A673 (cell line): ENCODE measurements at regions not wholly inside any gene's neighbourhood (a gene's known extent, or its start where the extent isn't known, plus 50 kb on each side); places are given as distances from the start of the nearest gene placed in this dataset.

ENCODE experiments used
- BruUV-seq: library from RNA; stranded (reverse); fragments of 400-500 nt; replicated peaks from 2 replicates; lab custom pipeline; 2021; lab: Mats Ljungman, UMichigan
- CTCF ChIA-PET: fragments of 300-600 bp; sonication (Branson Sonifier 250); formaldehyde crosslinking; loops from one replicate; lab custom pipeline; 2022; ENCODE audit warnings: antibody characterized with exemption; lab: Charles Lee
- POLR2A ChIA-PET: fragments of 300-600 bp; sonication (Branson Sonifier 250); formaldehyde crosslinking; loops from one replicate; lab custom pipeline; 2022; ENCODE audit warnings: antibody characterized with exemption; ENCODE audit not compliant: low non-redundant PET; lab: Charles Lee
- DNase-seq: peaks from one replicate; pipeline ENCODE4 v3.0.0-alpha.2; 2015; ENCODE audit warnings: low spot score
- H3K27ac ChIP-seq: fragments of 200-600 bp; sonication (generic); 2 replicates; pipeline ENCODE4 v1.5.1; 2016; ENCODE audit warnings: mixed run types, low read depth, mild to moderate bottlenecking, mixed read lengths, antibody characterized with exemption, low read length; ENCODE audit not compliant: poor library complexity, severe bottlenecking
- H3K27me3 ChIP-seq: fragments of 200-600 bp; sonication (generic); replicated peaks from 2 replicates; pipeline ENCODE4 v1.6.1; 2017; ENCODE audit warnings: mixed run types, low read depth, mild to moderate bottlenecking, mixed read lengths, antibody characterized with exemption, low read length; ENCODE audit not compliant: insufficient read depth, poor library complexity
- H3K36me3 ChIP-seq: fragments of 200-600 bp; sonication (generic); 2 replicates; pipeline ENCODE4 v1.6.1; 2016; ENCODE audit warnings: mixed run types, mild to moderate bottlenecking, mixed read lengths, antibody characterized with exemption, low read length; ENCODE audit not compliant: insufficient read depth, poor library complexity, severe bottlenecking
- H3K4me1 ChIP-seq: fragments of 200-600 bp; sonication (generic); 2 replicates; pipeline ENCODE4 v1.6.1; 2017; ENCODE audit warnings: mixed run types, mild to moderate bottlenecking, mixed read lengths, antibody characterized with exemption, low read length; ENCODE audit not compliant: insufficient read depth, poor library complexity, severe bottlenecking
- H3K4me3 ChIP-seq: fragments of 200-600 bp; sonication (generic); 2 replicates; pipeline ENCODE4 v1.5.1; 2016; ENCODE audit warnings: low read depth, mixed run types, mild to moderate bottlenecking, mixed read lengths, low read length; ENCODE audit not compliant: poor library complexity, severe bottlenecking
- H3K9me3 ChIP-seq: fragments of 200-600 bp; sonication (generic); 2 replicates; pipeline ENCODE4 v1.6.1; 2016; ENCODE audit warnings: mixed run types, low read depth, mild to moderate bottlenecking, mixed read lengths, antibody characterized with exemption, low read length; ENCODE audit not compliant: poor library complexity, severe bottlenecking
- EZH2 ChIP-seq: fragments of 200-600 bp; sonication (generic); IDR thresholded peaks from 2 replicates; pipeline ENCODE4 v1.6.1; 2017; ENCODE audit warnings: borderline replicate concordance, low read depth, mild to moderate bottlenecking, mixed read lengths, antibody characterized with exemption, low read length; ENCODE audit not compliant: poor library complexity, severe bottlenecking
- intact Hi-C: fragments of 100-400 bp; cut with micrococcal nuclease; formaldehyde crosslinking; loops from one replicate; pipeline ENCODE4 v1.10.0; 2022; ENCODE audit not compliant: unreplicated experiment
- TF ChIP-seq, protein P1 (sequence below): fragments of 300-800, 200-600 bp; sonication (generic); conservative IDR thresholded peaks from 2 replicates; pipeline ENCODE4 v1.5.1; 2017; ENCODE audit warnings: low read depth, mild to moderate bottlenecking, antibody characterized with exemption, low read length, moderate library complexity, mixed read lengths

DNA sequence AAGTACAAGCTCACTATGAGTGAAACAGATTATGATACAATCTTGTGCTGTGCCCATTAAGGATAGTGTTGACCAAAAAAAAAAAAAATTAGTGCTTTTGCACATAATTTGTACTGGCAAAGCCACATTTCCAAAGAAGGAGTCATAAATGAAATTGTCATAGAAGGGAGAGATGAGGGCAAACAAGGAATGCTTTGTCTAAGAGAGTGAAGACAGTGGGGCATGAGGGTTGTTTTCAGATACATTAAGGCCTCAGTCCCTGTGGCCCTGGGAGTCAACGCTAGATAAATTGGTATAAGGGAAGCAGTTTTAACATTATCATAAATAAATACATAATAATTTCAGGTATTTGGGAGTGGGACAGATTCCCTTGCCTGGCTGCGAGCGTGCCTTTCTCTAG is 267.5 kb upstream of the PRKCQ start:
- H3K9me3 ChIP-seq = no peaks in the 10 kb centered on the region
- no peak overlapping the region for H3K27ac ChIP-seq
- H3K4me3 ChIP-seq = no peak overlapping the region
- H3K27me3 ChIP-seq = peaks cover 14% of the 10 kb centered on the region
- DNase-seq = no peak
- intact Hi-C loops = loop anchor here (10.0 kb wide), 1 partner anchor 567 kb away; the partner anchor contains the start of gene SFMBT2
- no peaks in the 10 kb centered on the region for H3K4me1 ChIP-seq
- TF ChIP-seq, protein P1, sequence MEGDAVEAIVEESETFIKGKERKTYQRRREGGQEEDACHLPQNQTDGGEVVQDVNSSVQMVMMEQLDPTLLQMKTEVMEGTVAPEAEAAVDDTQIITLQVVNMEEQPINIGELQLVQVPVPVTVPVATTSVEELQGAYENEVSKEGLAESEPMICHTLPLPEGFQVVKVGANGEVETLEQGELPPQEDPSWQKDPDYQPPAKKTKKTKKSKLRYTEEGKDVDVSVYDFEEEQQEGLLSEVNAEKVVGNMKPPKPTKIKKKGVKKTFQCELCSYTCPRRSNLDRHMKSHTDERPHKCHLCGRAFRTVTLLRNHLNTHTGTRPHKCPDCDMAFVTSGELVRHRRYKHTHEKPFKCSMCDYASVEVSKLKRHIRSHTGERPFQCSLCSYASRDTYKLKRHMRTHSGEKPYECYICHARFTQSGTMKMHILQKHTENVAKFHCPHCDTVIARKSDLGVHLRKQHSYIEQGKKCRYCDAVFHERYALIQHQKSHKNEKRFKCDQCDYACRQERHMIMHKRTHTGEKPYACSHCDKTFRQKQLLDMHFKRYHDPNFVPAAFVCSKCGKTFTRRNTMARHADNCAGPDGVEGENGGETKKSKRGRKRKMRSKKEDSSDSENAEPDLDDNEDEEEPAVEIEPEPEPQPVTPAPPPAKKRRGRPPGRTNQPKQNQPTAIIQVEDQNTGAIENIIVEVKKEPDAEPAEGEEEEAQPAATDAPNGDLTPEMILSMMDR = no peak
- no peak for TF ChIP-seq EZH2
- POLR2A ChIA-PET = no interaction called here
- no TSS peak for BruUV-seq
- H3K36me3 ChIP-seq = no peaks in the 10 kb centered on the region
- CTCF ChIA-PET = interaction anchor here (0.7 kb wide), 1 partner anchor 65 kb away, joined by 3 read pairs; no protein-coding TSS in a partner anchor

DNA sequence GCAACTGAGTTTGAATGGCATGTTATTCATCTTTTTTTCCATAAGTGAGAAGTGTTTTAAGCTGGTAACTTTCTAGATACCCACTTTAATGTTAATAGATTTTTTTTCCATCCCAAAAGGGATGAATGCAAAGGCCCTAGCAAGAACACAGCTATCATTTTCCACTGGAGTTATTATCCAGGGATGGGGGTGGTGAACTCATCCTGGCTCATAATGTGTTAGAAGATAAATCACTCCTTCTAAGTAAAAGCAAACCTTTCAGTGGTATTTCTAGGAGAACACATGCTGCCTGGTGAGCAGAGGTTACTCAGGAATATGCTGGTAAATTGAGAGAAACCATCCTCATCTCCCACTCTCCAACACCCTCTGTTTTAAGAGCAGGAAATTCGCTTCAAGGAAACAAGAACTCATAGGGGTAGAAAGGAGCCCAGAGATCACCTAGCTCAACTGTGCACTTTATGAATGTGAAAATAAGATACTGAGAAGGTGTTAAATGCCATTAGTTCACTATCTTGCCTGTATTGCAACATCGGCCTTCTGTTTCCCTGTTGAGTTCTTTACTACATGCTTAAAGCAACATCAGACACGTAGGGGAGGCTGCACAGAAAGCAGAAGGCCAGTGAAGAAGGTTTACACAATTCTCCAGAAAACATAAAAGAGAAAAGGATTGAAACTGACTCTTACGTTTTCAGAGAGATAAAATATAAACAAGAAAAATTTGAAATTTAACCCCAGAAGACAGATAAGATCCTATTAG is 264.0 kb upstream of the PRKCQ start:
- POLR2A ChIA-PET = no interaction called here
- CTCF ChIA-PET = interaction anchor here (0.6 kb wide), 1 partner anchor 442 kb away, joined by 8 read pairs; no protein-coding TSS in a partner anchor
- H3K27ac ChIP-seq = no peak overlapping the region
- no peak for DNase-seq
- no TSS peak for BruUV-seq
- no peak for TF ChIP-seq EZH2
- TF ChIP-seq, protein P1 = no peak
- H3K27me3 ChIP-seq = no peaks in the 10 kb centered on the region
- H3K4me3 ChIP-seq = no peak overlapping the region
- H3K36me3 ChIP-seq = no peaks in the 10 kb centered on the region
- no peaks in the 10 kb centered on the region for H3K9me3 ChIP-seq
- intact Hi-C loops = loop anchor here (10.0 kb wide), 1 partner anchor 571 kb away; the partner anchor contains the start of gene SFMBT2
- peaks cover 8% of the 10 kb centered on the region for H3K4me1 ChIP-seq

DNA sequence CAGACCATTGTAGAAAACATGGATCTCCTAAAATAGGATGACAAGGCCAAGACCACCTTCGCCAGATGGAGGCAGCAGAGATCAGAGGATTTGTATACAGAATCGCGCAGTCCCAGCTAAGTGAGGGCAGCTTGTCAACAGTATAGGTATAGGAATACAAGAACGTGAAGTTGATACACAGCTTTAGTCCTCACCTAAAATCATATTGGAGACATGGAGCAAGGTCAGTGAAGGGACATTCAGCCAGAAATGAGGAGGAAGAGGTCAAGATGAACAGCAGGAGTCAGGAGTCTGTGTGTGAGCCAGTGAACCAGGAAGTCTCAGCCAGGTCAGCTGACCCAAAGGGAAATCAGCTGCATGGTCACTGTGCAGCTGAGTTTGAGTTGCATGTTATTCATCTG is 263.4 kb upstream of the PRKCQ start:
- CTCF ChIA-PET = interaction anchor here (0.6 kb wide), 1 partner anchor 442 kb away, joined by 8 read pairs; no protein-coding TSS in a partner anchor
- BruUV-seq = no TSS peak
- POLR2A ChIA-PET = no interaction called here
- intact Hi-C loops = loop anchor here (10.0 kb wide), 1 partner anchor 571 kb away; the partner anchor contains the start of gene SFMBT2
- no peak overlapping the region for H3K27ac ChIP-seq
- no peak overlapping the region for H3K4me3 ChIP-seq
- no peaks in the 10 kb centered on the region for H3K9me3 ChIP-seq
- H3K27me3 ChIP-seq = no peaks in the 10 kb centered on the region
- no peak for TF ChIP-seq EZH2
- TF ChIP-seq, protein P1 = peak; percentile 53
- peak; percentile 28 for DNase-seq
- no peaks in the 10 kb centered on the region for H3K36me3 ChIP-seq
- H3K4me1 ChIP-seq = peaks cover 8% of the 10 kb centered on the region
